OCI-LY1 (cell line): ENCODE measurements at regions not wholly inside any gene's neighbourhood (a gene's known extent, or its start where the extent isn't known, plus 50 kb on each side); places are given as distances from the start of the nearest gene placed in this dataset.

ENCODE experiments used
- EZH2 ChIP-seq: fragments of 200-600 bp; sonication (generic), shearing (Covaris generic); IDR thresholded peaks from 2 replicates; pipeline ENCODE4 v1.8.0; 2017; ENCODE audit warnings: borderline replicate concordance, mixed run types, mild to moderate bottlenecking, antibody characterized with exemption, low read length, moderate library complexity, mixed read lengths
- TF ChIP-seq, protein P1 (sequence below): fragments of 200-600 bp; sonication (generic), shearing (Covaris generic); IDR thresholded peaks from 2 replicates; pipeline ENCODE4 v1.5.1; 2017; ENCODE audit warnings: mild to moderate bottlenecking, antibody characterized with exemption, low read length, moderate library complexity, mixed read lengths

DNA sequence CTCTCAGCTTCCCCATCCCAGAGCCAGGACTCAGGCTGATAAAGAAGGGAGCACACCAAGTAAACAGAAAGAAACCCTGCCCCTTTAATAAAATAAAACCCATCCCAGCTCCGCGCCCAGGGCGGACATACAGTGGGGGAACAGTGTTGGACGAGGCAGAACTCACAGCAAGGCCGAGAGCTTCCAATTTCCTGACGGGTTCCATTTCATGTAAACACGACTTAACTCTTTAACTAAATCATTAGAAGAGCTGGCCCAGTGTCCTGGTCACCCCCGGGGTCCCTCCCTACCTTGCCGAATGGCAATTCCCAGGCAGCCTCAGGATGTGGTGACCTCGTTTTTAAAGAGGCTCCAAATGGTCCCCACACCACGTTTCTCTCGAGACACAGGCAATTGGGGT, 340.7 kb downstream of the FOXL1 start:
- TF ChIP-seq, protein P1, sequence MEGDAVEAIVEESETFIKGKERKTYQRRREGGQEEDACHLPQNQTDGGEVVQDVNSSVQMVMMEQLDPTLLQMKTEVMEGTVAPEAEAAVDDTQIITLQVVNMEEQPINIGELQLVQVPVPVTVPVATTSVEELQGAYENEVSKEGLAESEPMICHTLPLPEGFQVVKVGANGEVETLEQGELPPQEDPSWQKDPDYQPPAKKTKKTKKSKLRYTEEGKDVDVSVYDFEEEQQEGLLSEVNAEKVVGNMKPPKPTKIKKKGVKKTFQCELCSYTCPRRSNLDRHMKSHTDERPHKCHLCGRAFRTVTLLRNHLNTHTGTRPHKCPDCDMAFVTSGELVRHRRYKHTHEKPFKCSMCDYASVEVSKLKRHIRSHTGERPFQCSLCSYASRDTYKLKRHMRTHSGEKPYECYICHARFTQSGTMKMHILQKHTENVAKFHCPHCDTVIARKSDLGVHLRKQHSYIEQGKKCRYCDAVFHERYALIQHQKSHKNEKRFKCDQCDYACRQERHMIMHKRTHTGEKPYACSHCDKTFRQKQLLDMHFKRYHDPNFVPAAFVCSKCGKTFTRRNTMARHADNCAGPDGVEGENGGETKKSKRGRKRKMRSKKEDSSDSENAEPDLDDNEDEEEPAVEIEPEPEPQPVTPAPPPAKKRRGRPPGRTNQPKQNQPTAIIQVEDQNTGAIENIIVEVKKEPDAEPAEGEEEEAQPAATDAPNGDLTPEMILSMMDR: no peak
- TF ChIP-seq EZH2: no peak
